A549 (cell line): ENCODE measurements at regions not wholly inside any gene's neighbourhood (a gene's known extent, or its start where the extent isn't known, plus 50 kb on each side); places are given as distances from the start of the nearest gene placed in this dataset.

Experiments
- CHD2 ChIP-seq: fragments of 150-350 bp; IDR thresholded peaks from 2 replicates; pipeline ENCODE4 v1.6.1; 2014; ENCODE audit warnings: low read length; ENCODE audit not compliant: partially characterized antibody
- MAFK ChIP-seq: fragments of 450-650 bp; IDR thresholded peaks from 2 replicates; pipeline ENCODE4 v1.6.1; 2014; ENCODE audit not compliant: partially characterized antibody
- ZNF302 ChIP-seq: fragments of 250-450 bp; sonication (Bioruptor Pico); IDR thresholded peaks from 2 replicates; pipeline ENCODE4 v1.9.0; 2021; ENCODE audit warnings: inconsistent platforms, mild to moderate bottlenecking, moderate library complexity
- TF ChIP-seq, protein P1 (sequence below): fragments of >200 bp; sonication (Bioruptor Twin); formaldehyde crosslinking; IDR thresholded peaks from 3 replicates; pipeline ENCODE4 v1.5.1; 2016

- TF ChIP-seq, protein P1, sequence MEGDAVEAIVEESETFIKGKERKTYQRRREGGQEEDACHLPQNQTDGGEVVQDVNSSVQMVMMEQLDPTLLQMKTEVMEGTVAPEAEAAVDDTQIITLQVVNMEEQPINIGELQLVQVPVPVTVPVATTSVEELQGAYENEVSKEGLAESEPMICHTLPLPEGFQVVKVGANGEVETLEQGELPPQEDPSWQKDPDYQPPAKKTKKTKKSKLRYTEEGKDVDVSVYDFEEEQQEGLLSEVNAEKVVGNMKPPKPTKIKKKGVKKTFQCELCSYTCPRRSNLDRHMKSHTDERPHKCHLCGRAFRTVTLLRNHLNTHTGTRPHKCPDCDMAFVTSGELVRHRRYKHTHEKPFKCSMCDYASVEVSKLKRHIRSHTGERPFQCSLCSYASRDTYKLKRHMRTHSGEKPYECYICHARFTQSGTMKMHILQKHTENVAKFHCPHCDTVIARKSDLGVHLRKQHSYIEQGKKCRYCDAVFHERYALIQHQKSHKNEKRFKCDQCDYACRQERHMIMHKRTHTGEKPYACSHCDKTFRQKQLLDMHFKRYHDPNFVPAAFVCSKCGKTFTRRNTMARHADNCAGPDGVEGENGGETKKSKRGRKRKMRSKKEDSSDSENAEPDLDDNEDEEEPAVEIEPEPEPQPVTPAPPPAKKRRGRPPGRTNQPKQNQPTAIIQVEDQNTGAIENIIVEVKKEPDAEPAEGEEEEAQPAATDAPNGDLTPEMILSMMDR: no peak
- no peak for TF ChIP-seq CHD2
- TF ChIP-seq ZNF302: no peak
- TF ChIP-seq MAFK: no peak
Measured at GRCh38 chr4:45358573-45359506, 632.5 kb upstream of the GNPDA2 start.
